GM19438 (cell line): ENCODE measurements at regions not wholly inside any gene's neighbourhood (a gene's known extent, or its start where the extent isn't known, plus 50 kb on each side); places are given as distances from the start of the nearest gene placed in this dataset.
A peak's percentile ranks its signal among the peaks of the same experiment; 100 is the strongest.
"Not testable (repeated sequence)": the region's sequence is repeated elsewhere in the genome, so short reads cannot be mapped to it uniquely, and the experiment has no call there.

Source experiments
- ATAC-seq: cut with Tn5 transposase; IDR thresholded peaks from one replicate; pipeline ENCODE4 v1.9.1; 2021; ENCODE audit warnings: low read depth; ENCODE audit not compliant: unreplicated experiment

- ATAC-seq, result not testable (repeated sequence)
These were observed 275.5 kb downstream of the IKZF2 start for GRCh38 chr2:212875950-212876349.

GRCh38 chr2:212873256-212873655 is 278.2 kb downstream of the IKZF2 start:
- ATAC-seq, result no peak

- ATAC-seq, result no peak
These were observed 279.8 kb downstream of the IKZF2 start for GRCh38 chr2:212871597-212871996.

- ATAC-seq, result no peak
These were observed 287.2 kb downstream of the IKZF2 start for GRCh38 chr2:212864186-212864585.

GRCh38 chr2:212863185-212863588 is 288.2 kb downstream of the IKZF2 start:
- ATAC-seq, result peak; percentile 52

- ATAC-seq, result no peak
These were observed 292.9 kb downstream of the IKZF2 start for GRCh38 chr2:212858496-212858895.

GRCh38 chr2:212854771-212855170 is 296.6 kb downstream of the IKZF2 start:
- no peak for ATAC-seq

GRCh38 chr2:212854116-212854515 is 297.3 kb downstream of the IKZF2 start:
- ATAC-seq, result no peak

GRCh38 chr2:212845941-212846340 is 305.5 kb downstream of the IKZF2 start:
- no peak for ATAC-seq

- no peak for ATAC-seq
These were observed 305.0 kb upstream of the ERBB4 start for GRCh38 chr2:212843409-212844199.

GRCh38 chr2:212842544-212843185 is 304.1 kb upstream of the ERBB4 start:
- ATAC-seq, result no peak

GRCh38 chr2:212841460-212841859 is 302.9 kb upstream of the ERBB4 start:
- ATAC-seq, result no peak

- ATAC-seq, result no peak
These were observed 293.9 kb upstream of the ERBB4 start for GRCh38 chr2:212832211-212833195.

GRCh38 chr2:212831671-212832199 is 293.1 kb upstream of the ERBB4 start:
- ATAC-seq, result no peak

- ATAC-seq, result no peak
These were observed 277.7 kb upstream of the ERBB4 start for GRCh38 chr2:212816267-212816666.

- no peak for ATAC-seq
These were observed 276.9 kb upstream of the ERBB4 start for GRCh38 chr2:212815453-212815852.

- no peak for ATAC-seq
These were observed 276.3 kb upstream of the ERBB4 start for GRCh38 chr2:212814941-212815340.

GRCh38 chr2:212811921-212812320 is 273.3 kb upstream of the ERBB4 start:
- ATAC-seq, result no peak

GRCh38 chr2:212811036-212811805 is 272.6 kb upstream of the ERBB4 start:
- no peak for ATAC-seq
